HG03025 (cell line): ENCODE measurements at regions not wholly inside any gene's neighbourhood (a gene's known extent, or its start where the extent isn't known, plus 50 kb on each side); places are given as distances from the start of the nearest gene placed in this dataset.
"Not testable (repeated sequence)": the region's sequence is repeated elsewhere in the genome, so short reads cannot be mapped to it uniquely, and the experiment has no call there.

Source experiments
- ATAC-seq: cut with Tn5 transposase; IDR thresholded peaks from one replicate; pipeline ENCODE4 v1.9.1; 2021; ENCODE audit warnings: mild to moderate bottlenecking, moderate library complexity; ENCODE audit not compliant: unreplicated experiment, low FRiP score

DNA sequence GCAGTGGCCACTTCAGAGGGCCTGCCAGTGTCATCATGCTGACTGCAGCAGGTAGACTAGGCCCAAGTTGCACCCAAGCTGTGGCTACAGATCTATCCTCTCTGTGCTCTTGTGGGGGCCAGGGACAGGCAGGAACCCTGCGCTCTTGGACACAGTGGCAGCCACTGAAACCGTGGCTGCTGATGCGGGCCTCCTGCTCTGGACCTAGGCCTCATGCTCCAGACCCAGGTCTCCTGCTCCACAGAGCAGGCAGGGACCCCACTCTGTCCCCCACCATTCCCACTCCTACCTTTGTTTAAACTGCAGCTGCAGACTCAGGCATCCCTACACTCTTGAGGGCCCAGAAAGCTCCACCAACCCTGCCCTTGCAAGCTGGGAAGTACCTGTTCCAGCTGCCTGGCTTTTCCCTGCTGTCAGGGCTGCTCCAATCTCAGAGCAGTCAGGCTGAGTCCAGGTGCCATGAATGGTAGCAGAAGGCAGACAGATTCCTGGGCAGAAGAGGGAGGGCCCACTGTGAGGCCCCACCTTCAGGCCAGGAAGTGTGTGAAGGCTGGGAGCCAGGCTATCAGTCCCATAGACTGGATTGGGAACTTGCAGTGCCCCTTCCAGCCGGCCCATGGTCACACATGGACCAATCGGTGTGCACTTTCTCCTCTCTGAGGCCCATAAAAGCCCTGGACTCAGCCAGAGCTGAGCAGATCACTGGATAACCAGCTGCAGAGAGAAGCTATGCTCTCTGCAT is 634.0 kb upstream of the SEMA3D start:
- no peak for ATAC-seq

DNA sequence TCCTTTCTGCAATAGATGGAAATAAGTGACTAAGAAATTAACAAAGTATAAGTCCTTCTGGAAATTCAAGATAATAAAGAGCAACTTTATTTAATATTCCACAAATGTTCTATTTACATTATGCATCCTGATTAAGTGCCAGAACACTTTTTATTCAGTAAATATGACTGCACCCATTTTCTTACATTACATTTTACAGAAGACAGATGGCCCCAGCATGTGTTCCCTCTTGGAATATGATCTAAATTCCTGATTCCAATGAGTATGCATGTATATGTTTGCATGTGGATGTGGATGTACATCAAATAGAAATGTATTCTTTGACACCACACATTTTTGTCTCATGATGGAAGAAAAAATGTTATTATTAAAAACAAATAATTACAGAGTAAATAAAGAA is 628.7 kb upstream of the SEMA3D start:
- ATAC-seq = no peak

DNA sequence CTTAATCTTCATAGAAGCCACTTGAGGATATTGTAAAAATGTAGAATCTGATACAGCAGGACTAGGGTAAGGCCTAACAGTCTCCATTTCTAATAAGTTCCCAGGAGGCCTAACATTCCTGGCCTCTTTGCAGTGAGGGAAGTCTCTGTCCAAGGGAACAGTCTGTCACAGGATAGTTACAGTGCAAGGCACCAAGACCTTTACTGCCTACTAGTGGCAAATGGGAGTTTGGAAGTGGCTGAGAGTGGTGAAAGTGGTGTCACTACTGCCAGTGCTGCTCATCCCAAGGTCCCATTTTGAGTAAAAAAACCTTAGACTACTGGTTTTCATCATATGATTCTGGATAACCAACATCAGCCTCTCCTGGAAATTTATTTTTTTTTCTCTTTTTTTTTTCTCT is 619.5 kb upstream of the SEMA3D start:
- ATAC-seq = no peak

DNA sequence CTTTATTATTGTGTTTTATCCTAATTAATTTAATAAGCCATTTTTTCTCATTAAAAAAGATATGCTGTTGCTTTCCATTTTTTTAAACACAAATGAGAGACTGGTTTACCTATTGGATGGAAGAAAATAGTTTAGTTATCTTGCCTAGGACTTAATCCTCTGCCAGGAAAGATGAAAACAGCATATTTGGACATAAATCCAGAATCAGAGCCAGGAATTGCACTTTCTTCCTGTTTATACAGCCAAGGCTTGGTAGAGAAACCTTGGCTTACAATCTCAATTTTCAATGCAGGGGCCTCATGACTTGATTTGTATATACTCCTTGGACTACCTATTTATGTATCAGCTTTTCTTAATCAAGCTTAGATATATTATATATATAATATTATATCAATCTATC is 618.8 kb upstream of the SEMA3D start:
- ATAC-seq = no peak

DNA sequence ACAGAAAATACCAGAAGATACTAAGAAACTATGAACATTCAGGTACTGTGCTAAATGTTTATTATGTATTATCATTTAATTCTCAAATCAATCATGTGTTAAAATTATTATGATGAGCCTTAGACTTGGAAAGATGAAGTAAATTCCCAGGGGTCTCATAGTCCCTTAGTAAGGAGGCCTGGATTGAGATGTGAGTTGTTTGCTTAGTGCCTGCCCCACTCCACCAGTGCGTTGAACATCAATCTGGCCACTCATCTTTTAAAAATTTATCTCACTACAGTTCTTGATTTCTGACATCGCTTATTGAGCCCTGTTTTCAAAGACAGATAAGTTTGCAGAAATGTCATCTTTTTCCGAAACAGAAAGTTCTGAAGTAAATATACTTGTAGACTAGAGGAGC is 618.4 kb upstream of the SEMA3D start:
- no peak for ATAC-seq

DNA sequence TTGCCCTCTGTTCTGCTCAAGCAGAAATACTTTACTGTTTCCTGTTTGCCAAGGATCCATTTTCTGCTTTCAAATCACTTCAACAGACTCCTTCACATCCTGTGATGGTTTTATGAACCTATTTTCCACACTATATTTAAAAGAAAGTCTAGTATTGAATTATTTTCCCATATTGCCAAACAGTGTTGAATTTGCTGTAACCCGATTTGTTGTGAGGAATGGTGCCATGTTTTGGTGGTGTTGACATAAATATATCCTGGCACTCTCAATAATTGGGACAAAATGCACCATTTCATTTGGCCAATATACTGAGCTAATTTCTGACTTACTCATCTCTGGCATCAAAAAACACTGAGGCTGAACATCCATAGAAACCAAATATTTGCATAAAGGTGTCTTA is 615.4 kb upstream of the SEMA3D start:
- ATAC-seq = no peak

DNA sequence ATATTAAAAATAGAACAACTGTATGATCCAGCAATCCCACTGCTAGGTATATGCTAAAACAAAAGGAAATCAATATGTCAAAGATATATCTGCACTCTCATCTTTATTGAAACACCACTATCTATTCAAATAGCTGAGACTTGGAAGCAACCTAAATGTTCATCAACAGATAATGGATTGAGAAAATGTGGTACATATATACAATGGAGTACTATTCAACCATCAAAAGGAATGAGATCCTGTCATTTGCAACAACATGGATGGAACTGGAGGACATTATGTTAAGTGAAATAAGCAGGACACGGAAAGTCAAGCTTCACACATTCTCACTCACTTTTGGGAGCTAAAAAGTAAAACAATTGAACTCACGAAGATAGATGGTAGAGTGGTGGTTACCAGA is 610.1 kb upstream of the SEMA3D start:
- ATAC-seq = no peak

DNA sequence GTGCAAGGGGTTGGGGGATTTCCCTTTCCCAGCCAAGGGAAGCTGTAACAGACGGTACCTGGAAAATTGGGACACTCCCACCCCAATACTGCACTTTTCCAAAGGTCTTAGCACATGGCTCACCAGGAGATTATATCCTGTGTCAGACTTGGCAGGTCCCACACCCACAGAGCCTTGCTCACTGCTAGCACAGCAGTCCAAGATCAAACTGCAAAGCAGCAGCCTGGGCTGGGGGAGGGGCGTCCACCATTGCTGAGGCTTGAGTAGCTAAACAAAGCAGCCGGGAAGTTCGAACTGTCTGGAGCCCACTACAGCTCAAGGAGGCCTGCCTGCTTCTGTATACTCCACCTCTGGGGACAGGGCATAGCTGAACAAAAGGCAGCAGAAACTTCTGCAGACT is 604.2 kb upstream of the SEMA3D start:
- not testable (repeated sequence) for ATAC-seq

DNA sequence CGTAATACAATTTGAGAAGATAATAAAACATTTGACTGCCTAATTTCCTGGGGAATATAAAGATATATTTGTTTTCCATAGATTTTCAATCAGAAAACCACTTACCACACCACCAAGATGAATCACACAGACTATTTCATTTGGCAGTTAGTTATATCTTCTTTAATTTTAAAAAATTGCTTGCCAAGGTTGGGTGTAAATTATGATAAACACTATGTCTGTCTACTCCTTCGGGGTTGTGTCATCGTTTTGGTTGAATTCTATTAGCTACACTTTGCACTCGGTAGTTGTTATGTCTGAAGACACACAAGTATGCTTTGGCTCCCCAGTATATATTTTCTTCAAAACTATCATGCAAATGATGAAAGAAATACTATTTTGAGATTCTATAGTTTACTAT is 594.8 kb upstream of the SEMA3D start:
- no peak for ATAC-seq

DNA sequence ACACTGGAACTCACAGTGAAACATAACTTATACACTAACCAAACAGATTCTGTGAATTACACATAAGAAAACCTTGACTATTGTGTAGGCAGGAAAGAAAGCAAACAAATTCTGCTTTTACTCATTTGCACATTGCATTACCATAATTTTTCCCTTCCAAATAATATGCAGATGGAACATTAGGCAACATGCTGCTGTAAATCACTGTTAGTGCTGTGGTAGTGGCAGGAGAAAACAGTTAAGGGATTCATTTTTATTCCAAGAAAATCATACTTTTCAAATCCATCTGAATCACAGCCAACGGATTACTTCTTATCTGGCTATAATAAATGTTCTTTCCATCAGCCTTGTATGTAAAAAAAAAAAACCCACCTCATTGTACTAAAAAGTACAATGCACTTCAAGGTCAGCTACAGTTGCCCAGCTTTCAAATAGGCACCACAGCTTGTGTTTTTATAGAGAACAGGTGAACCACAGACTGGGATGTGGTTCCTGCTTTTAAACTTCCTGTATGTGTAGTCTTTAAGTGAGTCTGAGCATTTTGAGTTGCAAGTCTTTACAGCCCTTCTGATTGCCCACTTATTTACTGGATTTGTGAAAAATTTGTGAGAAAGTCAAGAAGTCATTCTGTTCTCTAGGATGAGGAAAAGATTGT is 590.0 kb upstream of the SEMA3D start:
- ATAC-seq = no peak

DNA sequence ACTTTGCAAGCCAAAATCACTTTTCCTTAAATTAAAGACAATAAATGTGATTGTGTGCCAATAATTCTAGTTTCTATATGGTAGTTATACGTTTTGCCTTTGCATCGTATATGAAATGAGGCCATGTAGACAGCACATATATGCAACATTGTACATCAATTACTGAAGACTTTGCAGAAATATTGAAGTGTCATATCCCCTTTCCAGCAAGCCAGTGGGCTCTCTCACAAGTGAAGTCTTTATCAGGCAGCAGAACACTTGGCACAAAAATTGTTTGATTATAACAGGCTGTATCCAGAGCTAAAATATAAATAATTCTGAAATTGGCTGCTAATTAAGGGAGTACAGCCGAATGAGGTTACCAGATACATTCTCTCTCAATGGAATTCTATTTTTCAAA is 588.6 kb upstream of the SEMA3D start:
- ATAC-seq = no peak

DNA sequence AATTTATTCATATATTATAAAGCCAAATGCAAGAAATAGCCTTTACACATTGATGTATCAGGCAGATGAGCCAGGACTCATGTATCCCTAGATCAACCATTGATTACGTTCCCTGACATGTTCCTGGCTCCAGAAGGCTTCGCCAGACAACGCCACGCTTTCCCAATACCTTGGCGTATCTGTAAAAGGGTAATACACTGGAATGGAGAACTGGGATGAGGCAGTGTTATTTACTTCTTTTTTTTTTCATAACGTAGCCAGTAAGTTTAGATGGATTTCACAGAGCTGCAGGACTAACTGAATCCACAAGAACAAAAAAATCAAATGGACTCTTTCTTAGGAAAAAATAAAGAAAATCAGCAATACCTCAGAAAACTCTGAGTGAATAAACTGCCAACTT is 588.1 kb upstream of the SEMA3D start:
- no peak for ATAC-seq

DNA sequence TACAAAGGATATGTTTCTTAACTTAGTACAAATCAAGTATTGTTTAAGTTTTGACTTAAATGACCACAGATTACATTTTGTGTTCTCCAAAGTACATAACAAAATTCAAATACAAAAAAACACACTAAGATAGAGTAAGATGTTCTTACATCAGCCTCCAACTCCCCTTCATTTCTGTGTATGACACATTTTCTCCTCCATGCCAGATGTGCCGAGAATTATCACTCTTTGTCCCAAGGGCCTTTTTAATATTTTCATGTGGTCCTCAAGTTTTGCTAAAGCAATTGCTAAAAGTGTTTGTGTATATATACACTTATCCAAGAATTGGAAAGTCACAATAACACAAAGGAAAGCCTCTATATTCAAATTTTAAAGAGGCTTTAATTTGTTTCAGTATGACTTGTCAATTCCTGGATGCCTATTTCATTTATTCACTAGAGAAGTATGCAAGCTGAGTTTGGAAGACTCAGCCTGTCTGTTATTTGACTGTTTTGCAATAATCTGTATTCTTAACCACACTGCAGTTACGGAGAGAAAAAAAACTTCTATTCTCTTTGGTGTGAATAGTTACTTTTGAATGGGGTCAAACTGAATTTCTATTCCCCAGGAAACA is 586.4 kb upstream of the SEMA3D start:
- no peak for ATAC-seq

DNA sequence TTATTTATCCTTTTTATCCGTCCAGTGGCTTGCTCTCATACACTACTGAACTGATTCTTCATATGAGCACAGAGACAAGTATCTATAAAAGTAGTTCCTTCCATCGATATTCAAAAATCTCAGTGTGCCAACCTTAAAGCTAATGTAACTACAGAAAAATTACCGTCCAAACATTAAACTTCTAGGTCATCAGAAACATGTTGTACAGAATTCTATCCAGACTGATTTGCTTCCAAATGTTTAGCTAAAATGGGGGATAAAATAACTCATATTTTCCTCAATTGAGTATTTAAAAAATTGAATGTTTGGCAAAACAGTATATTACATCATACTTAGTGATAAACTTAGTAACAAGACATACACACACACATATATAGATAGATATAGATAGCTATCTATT is 584.7 kb upstream of the SEMA3D start:
- no peak for ATAC-seq

DNA sequence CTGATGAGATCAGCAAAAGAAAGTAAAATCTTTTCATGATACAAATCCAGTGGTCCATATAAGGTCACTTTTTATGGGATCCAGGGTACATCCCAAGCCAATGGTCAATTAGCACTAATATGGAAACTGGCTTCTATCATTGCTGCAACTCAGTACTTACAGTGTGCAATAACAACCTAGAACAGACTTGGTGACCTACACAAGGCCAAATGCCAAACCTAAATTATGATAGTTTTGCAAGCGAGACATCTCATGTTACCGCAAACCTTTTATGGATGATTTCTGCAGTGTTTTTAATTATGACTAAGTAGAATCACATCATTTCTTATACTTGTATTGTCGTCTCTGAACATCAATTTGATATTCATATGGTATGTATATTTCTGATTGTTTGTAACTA is 583.5 kb upstream of the SEMA3D start:
- ATAC-seq = no peak

DNA sequence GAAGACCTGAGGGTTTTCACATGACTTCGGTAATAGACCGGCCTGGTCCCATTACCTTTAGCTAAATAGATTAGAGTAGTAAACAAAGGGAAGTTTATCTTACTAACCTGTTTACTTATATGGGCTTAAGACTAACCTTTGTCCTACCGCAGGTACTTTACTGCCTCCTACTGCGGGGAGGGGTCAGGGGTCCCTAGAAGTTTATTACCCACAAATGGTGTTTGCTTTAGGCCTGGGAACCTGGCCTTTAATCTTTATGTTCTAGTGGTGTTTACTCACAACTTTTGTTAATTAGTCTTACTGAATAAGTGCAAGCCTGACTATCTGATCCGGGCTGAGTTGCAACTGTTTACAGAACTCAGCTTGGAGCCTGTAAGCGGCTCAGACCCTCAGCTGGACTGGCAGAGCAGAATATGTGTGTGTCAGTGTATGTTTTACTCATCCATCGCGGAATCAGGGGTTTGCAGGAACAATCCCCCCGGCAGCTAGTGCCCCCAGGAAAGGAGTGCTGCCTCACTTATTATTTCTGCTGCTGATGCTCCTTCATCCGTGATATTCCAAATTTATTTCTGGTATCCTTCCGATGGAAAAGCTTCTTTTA is 578.9 kb upstream of the SEMA3D start:
- no peak for ATAC-seq

DNA sequence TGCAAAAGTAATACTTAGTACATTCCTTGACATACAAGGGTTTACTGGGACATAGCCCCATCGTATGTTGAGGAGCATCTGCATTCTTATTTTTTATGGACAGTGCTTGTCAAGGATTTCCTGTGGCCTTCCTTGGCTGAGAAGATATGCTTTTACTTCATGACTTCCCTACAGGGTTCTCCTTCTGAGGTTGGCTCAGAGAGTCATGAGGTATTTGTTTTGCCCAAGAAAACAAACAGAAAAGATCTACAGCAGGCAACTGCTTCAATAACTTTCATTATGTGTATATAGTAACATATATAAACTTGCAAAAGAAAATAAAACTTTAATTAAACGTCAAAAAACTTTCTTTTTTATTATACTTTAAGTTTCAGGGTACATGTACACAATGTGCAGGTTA is 577.2 kb upstream of the SEMA3D start:
- ATAC-seq = no peak

DNA sequence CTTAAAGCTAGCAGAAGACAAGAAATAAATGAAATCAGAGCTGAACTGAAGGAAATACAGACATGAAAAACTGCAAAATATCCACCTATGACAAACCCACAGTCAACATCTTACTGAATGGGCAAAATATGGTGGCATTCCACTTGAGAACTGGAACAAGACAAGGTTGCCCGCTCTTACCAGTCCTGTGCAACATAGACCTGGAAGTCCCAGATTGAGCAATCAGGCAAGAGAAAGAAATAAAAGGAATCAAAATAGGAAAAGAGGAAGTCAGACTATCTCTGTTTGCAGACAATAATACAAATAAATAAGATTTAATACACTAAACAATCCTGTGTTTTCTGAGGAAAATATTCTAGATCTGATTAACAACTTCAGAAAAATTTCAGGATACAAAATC is 570.5 kb upstream of the SEMA3D start:
- ATAC-seq = no peak

DNA sequence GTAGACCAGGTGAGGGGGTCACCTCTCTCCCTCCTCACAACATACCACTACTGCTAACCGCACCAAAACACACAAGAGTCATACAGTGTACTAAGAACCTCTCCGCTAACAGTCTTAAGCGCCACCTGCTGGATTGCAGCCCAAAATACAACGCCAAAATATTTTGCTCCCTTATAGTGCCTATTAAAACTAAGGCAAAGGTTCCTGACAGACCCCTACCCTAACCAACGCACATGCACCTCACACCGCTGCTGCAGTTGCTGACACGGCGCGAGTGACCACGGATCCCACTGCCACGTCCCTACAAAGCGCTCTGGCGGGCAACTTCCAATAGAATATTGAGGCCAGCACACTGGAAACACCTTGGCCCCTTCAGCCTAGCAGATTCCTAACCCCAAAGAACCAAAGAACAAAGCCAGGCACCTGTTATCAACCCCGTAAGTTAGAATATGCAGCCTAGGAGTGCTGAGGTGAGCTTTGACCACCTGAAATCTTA is 563.6 kb upstream of the SEMA3D start:
- ATAC-seq = peak; percentile 95

DNA sequence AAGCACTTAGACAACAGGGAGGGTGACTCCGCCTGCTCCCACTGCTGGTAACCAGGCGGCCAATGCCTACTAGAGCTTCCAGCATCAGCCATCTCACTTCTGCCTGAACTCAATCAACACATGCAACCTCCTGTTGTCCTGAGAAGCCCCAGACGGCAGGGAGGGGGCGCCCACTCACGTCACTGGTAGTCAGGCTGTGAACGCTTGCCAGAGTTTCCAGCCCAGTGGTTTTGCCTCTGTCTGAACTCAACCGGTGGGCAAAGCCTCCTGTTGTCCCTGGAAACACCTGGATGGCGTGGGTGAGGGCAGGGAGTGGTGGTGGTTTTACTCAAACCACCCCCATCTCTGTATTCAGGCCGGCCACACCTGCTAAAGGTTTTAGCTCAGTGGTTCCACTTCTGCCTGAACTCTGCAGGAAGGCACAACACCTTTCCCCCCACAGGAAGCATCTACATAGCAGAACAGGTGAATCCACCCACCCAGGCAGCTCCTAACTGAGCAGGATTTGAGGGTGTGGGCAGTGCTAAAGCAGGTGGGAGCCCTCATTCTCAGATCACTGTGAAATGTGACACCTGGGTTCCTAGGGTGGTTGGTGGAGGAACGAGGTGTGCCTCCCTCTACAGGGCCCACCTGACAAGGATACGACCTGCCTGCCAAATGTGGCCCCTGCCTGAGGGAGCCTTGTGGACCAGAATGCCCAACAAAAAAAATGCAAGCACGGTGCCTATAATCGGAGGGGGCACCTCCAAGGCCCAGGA is 563.0 kb upstream of the SEMA3D start:
- peak; percentile 25 for ATAC-seq

DNA sequence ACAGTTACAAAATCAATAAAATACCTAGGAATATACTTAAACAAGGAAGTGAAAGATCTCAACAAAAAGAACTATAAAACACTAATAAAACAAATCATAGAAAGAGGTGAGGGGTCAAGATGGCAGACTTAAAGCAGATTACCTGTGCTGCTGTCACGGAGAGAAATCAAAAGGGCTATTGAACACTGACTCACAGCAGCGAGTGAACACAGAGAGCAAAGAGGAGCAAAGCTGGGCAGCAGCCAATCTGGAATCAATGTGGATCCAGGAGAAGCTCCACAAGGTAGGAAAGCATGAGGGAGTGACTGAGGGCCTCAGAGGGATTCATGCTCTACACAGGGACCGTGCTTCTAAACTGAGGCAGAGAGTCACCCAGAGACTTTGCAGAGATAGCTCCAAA is 562.0 kb upstream of the SEMA3D start:
- no peak for ATAC-seq
